Uterus (tissue), 2 donors: ENCODE measurements at regions not wholly inside any gene's neighbourhood (a gene's known extent, or its start where the extent isn't known, plus 50 kb on each side); places are given as distances from the start of the nearest gene placed in this dataset.

Experiments used
- POLR2A ChIP-seq, 2 donors: fragments of 450-650 bp; IDR thresholded peaks; one replicate each; pipeline ENCODE4 v1.6.1; 2016; ENCODE audit warnings: antibody characterized with exemption in 2 of 2, mild to moderate bottlenecking in 1 of 2, moderate library complexity in 1 of 2
- TF ChIP-seq, protein P1 (sequence below), 4 experiments: fragments of 200-600 bp in 2 of 4; fragments of 450-650 bp in 2 of 4; sonication (generic) in 2 of 4; IDR thresholded peaks; one replicate each; pipeline ENCODE4 v1.5.1; 2016 to 2019; ENCODE audit warnings: antibody characterized with exemption in 4 of 4, mild to moderate bottlenecking in 2 of 4, moderate library complexity in 1 of 4

- TF ChIP-seq POLR2A (IDR thresholded peaks at IDR 0.05): no peak
- TF ChIP-seq, protein P1, sequence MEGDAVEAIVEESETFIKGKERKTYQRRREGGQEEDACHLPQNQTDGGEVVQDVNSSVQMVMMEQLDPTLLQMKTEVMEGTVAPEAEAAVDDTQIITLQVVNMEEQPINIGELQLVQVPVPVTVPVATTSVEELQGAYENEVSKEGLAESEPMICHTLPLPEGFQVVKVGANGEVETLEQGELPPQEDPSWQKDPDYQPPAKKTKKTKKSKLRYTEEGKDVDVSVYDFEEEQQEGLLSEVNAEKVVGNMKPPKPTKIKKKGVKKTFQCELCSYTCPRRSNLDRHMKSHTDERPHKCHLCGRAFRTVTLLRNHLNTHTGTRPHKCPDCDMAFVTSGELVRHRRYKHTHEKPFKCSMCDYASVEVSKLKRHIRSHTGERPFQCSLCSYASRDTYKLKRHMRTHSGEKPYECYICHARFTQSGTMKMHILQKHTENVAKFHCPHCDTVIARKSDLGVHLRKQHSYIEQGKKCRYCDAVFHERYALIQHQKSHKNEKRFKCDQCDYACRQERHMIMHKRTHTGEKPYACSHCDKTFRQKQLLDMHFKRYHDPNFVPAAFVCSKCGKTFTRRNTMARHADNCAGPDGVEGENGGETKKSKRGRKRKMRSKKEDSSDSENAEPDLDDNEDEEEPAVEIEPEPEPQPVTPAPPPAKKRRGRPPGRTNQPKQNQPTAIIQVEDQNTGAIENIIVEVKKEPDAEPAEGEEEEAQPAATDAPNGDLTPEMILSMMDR (IDR thresholded peaks at IDR 0.05): no peak
Measured at GRCh38 chr6:137687818-137688217, 179.2 kb upstream of the TNFAIP3 start.
